ENCODE measurements at regions not wholly inside any gene's neighbourhood (a gene's known extent, or its start where the extent isn't known, plus 50 kb on each side); places are given as distances from the start of the nearest gene placed in this dataset.

DNA sequence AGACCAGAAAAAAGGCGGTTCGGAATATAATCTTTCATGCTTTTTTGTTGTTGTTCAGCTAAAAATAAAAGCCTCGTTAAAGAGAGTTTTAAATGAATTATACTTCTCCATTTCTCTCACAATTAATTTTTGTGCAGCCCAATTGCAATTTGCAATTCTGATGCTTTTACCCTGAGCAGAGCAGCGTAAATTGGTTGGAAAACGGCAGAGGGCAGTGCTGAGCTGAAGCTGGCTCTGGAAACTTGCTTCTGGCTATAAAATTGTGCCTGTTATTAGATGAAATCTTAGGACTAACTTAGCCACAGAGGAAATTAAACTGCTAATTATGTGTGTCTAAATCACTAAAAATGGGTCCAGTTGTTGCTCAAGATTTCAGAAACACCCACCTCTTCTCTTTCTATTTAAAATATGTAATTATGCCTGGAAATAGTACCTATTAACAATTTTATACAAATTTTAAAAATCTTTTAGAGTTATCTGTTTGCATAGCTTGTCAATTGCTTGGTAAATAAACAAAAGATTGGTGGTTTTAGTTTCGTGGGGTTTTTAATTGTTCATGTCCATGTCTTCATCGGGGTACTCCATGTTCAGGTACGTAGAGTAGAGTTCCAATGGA, 441.8 kb upstream of the TLE4 start:
- TF ChIP-seq, protein P1, sequence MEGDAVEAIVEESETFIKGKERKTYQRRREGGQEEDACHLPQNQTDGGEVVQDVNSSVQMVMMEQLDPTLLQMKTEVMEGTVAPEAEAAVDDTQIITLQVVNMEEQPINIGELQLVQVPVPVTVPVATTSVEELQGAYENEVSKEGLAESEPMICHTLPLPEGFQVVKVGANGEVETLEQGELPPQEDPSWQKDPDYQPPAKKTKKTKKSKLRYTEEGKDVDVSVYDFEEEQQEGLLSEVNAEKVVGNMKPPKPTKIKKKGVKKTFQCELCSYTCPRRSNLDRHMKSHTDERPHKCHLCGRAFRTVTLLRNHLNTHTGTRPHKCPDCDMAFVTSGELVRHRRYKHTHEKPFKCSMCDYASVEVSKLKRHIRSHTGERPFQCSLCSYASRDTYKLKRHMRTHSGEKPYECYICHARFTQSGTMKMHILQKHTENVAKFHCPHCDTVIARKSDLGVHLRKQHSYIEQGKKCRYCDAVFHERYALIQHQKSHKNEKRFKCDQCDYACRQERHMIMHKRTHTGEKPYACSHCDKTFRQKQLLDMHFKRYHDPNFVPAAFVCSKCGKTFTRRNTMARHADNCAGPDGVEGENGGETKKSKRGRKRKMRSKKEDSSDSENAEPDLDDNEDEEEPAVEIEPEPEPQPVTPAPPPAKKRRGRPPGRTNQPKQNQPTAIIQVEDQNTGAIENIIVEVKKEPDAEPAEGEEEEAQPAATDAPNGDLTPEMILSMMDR (IDR thresholded peaks at IDR 0.05), result peak; percentile 86
- TF ChIP-seq POLR2A (IDR thresholded peaks at IDR 0.05; ENCODE audit: low read length) (no peak), MAFK (IDR thresholded peaks at IDR 0.05; ENCODE audit: partially characterized antibody) (no peak)
- TF ChIP-seq, protein P2, sequence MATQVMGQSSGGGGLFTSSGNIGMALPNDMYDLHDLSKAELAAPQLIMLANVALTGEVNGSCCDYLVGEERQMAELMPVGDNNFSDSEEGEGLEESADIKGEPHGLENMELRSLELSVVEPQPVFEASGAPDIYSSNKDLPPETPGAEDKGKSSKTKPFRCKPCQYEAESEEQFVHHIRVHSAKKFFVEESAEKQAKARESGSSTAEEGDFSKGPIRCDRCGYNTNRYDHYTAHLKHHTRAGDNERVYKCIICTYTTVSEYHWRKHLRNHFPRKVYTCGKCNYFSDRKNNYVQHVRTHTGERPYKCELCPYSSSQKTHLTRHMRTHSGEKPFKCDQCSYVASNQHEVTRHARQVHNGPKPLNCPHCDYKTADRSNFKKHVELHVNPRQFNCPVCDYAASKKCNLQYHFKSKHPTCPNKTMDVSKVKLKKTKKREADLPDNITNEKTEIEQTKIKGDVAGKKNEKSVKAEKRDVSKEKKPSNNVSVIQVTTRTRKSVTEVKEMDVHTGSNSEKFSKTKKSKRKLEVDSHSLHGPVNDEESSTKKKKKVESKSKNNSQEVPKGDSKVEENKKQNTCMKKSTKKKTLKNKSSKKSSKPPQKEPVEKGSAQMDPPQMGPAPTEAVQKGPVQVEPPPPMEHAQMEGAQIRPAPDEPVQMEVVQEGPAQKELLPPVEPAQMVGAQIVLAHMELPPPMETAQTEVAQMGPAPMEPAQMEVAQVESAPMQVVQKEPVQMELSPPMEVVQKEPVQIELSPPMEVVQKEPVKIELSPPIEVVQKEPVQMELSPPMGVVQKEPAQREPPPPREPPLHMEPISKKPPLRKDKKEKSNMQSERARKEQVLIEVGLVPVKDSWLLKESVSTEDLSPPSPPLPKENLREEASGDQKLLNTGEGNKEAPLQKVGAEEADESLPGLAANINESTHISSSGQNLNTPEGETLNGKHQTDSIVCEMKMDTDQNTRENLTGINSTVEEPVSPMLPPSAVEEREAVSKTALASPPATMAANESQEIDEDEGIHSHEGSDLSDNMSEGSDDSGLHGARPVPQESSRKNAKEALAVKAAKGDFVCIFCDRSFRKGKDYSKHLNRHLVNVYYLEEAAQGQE (IDR thresholded peaks at IDR 0.05), result no peak
